SK-N-SH (cell line): ENCODE measurements at regions not wholly inside any gene's neighbourhood (a gene's known extent, or its start where the extent isn't known, plus 50 kb on each side); places are given as distances from the start of the nearest gene placed in this dataset.

Source experiments
- EP300 ChIP-seq, 2 experiments: IDR thresholded peaks; 2 replicates each; pipeline versions ENCODE4 v1.4.0 to v1.6.1; 2012; ENCODE audit warnings: borderline replicate concordance in 1 of 2, low read depth in 1 of 2, low read length in 1 of 2
- FOXM1 ChIP-seq: IDR thresholded peaks from 2 replicates; pipeline ENCODE4 v1.4.0; 2012; ENCODE audit warnings: low read depth, mild to moderate bottlenecking
- MXI1 ChIP-seq: IDR thresholded peaks from 2 replicates; pipeline ENCODE4 v1.6.1; 2012; ENCODE audit warnings: mild to moderate bottlenecking, low read depth, low read length, improper control_type of control experiment
- NFIC ChIP-seq: IDR thresholded peaks from 2 replicates; pipeline ENCODE4 v1.4.0; 2012; ENCODE audit warnings: borderline replicate concordance
- POLR2AphosphoS5 ChIP-seq: IDR thresholded peaks from 2 replicates; pipeline ENCODE4 v1.6.1; 2012; ENCODE audit warnings: low read depth, low read length
- REST ChIP-seq: IDR thresholded peaks from 2 replicates; pipeline ENCODE4 v1.6.1; 2012; ENCODE audit warnings: mild to moderate bottlenecking, low read depth, low read length, moderate library complexity
- RFX5 ChIP-seq: IDR thresholded peaks from 2 replicates; pipeline ENCODE4 v1.6.1; 2012; ENCODE audit warnings: mild to moderate bottlenecking, improper control_type of control experiment, low read length
- TF ChIP-seq, protein P1 (sequence below): IDR thresholded peaks from 2 replicates; pipeline ENCODE4 v1.4.0; 2012; ENCODE audit warnings: low read depth, borderline replicate concordance

DNA sequence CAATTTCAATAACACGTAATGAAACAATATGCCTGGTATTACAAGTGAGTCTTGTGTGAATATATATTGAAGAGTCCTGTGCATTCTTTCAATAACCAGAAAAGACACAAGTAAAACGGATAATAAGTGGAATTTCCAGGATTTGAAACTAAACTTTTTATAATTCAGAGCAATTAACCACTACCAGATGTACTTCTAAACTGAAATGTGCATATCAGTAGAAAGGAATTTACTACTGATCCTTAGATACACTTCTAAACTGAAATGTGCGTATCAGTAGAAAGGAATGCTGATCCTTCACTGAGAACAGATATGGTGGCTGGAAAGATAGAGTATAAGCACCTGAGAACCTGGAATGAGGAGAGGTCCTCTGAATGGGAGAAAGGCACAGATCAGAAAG, 470.9 kb upstream of the SPHKAP start:
- TF ChIP-seq RFX5, result no peak
- peak in 1 of 2 experiments; percentile 91; a peak in 2 of 4 replicates for TF ChIP-seq EP300 (IDR thresholded peaks at IDR 0.05; ENCODE audit: borderline replicate concordance in 1 of 2, low read depth in 1 of 2, low read length in 1 of 2)
- TF ChIP-seq, protein P1, sequence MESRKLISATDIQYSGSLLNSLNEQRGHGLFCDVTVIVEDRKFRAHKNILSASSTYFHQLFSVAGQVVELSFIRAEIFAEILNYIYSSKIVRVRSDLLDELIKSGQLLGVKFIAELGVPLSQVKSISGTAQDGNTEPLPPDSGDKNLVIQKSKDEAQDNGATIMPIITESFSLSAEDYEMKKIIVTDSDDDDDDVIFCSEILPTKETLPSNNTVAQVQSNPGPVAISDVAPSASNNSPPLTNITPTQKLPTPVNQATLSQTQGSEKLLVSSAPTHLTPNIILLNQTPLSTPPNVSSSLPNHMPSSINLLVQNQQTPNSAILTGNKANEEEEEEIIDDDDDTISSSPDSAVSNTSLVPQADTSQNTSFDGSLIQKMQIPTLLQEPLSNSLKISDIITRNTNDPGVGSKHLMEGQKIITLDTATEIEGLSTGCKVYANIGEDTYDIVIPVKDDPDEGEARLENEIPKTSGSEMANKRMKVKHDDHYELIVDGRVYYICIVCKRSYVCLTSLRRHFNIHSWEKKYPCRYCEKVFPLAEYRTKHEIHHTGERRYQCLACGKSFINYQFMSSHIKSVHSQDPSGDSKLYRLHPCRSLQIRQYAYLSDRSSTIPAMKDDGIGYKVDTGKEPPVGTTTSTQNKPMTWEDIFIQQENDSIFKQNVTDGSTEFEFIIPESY, result no peak
- TF ChIP-seq REST, result no peak
- peak; percentile 46; the same call in 1 of the 2 replicates for TF ChIP-seq POLR2AphosphoS5
- peak; percentile 81 for TF ChIP-seq FOXM1
- TF ChIP-seq NFIC, result peak; percentile 27; the same call in 1 of the 2 replicates
- TF ChIP-seq MXI1, result no peak
